HFF-Myc (cell line): ENCODE measurements at regions not wholly inside any gene's neighbourhood (a gene's known extent, or its start where the extent isn't known, plus 50 kb on each side); places are given as distances from the start of the nearest gene placed in this dataset.

Source experiments
- DNase-seq: peaks from one replicate; pipeline ENCODE4 v3.0.0-alpha.2; 2011; ENCODE audit warnings: low read depth; ENCODE audit errors: extremely low read depth
- H3K4me3 ChIP-seq: replicated peaks from 2 replicates; pipeline ENCODE4 v1.5.1; 2011; ENCODE audit warnings: low read depth, mild to moderate bottlenecking, control low read depth, low read length
- TF ChIP-seq, protein P1 (sequence below): IDR thresholded peaks from 2 replicates; pipeline ENCODE4 v1.5.1; 2012; ENCODE audit warnings: mild to moderate bottlenecking, low read depth, low read length, control low read depth; ENCODE audit errors: missing control alignments

DNA sequence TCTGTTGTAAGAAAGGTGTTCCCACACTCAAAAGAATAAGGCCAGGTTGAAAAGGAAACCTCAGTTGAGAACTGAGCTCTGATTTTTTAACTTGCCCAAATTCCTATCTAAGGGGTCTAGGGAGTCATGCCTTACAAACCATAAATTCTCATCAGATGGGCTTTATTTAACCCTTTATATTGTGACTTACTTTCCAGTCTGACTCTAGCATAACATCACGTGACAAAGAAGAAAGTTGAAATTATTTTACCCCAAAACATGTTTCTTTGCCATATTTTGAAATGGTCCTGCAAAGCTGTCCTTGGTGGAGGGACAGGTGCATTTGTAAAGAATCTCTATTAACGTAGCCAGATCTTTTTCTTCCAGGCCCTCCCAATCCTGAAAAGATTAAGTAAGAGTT is 411.7 kb downstream of the GALC start:
- DNase-seq = no peak
- no peak overlapping the region for H3K4me3 ChIP-seq
- TF ChIP-seq, protein P1, sequence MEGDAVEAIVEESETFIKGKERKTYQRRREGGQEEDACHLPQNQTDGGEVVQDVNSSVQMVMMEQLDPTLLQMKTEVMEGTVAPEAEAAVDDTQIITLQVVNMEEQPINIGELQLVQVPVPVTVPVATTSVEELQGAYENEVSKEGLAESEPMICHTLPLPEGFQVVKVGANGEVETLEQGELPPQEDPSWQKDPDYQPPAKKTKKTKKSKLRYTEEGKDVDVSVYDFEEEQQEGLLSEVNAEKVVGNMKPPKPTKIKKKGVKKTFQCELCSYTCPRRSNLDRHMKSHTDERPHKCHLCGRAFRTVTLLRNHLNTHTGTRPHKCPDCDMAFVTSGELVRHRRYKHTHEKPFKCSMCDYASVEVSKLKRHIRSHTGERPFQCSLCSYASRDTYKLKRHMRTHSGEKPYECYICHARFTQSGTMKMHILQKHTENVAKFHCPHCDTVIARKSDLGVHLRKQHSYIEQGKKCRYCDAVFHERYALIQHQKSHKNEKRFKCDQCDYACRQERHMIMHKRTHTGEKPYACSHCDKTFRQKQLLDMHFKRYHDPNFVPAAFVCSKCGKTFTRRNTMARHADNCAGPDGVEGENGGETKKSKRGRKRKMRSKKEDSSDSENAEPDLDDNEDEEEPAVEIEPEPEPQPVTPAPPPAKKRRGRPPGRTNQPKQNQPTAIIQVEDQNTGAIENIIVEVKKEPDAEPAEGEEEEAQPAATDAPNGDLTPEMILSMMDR = no peak

DNA sequence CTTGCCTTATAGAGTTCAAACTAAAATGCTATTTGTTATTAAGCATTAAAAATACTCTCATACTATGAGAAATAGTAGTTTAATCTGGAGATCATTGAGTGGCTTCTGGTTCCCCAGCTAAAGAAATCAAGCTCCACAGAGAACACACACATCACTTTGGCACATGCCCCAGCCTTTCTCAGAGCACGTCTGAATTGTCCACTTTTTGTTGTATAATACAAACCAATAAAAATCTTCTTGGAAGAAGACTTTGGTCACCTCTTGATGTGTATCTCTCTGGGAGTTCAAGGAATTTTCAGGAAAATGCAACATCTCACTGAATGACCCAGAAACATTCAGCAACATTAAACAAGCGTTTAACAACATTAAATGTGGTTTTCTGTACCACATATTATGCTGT is 413.9 kb downstream of the GALC start:
- no peak for DNase-seq
- TF ChIP-seq, protein P1 = no peak
- no peak overlapping the region for H3K4me3 ChIP-seq

DNA sequence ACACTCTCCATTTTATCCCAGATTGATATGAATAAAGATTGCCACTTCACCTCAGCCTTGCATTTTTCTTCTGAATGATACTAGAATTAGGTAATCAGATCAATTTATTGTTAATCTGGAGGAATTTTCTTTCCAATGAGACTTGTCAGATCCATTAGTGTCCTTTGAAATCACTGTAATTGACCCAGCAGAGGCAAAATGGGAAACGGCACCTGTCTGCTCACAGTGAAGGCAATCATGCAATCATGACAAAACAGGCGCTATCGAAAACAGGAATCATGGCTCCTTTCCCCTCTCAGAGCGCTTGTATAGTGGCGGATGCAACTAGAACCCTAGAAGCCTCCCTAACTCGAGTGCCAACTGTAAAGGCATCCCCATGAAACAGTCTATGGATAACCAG is 417.6 kb downstream of the GALC start:
- no peak for DNase-seq
- TF ChIP-seq, protein P1 = no peak
- no peak overlapping the region for H3K4me3 ChIP-seq

DNA sequence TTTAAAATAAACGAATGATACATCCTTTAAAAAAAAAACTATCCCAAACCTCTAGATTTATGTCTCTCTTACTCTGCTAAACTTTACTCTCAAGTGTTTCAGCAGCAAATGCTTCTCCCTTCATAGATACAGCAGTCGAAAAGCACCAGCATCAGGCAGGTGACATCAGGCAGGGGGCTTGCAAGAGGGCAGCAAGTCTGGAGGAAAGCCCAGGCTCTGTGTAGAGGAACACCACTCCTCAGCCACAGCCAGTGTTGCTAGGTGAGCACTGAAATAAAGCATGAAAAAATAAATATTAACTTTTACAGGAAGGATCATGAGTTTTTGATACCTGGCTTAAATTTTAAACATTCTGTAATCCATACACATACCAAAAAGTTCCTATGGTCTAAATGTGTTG is 419.4 kb downstream of the GALC start:
- TF ChIP-seq, protein P1 = no peak
- DNase-seq = no peak
- no peak overlapping the region for H3K4me3 ChIP-seq

DNA sequence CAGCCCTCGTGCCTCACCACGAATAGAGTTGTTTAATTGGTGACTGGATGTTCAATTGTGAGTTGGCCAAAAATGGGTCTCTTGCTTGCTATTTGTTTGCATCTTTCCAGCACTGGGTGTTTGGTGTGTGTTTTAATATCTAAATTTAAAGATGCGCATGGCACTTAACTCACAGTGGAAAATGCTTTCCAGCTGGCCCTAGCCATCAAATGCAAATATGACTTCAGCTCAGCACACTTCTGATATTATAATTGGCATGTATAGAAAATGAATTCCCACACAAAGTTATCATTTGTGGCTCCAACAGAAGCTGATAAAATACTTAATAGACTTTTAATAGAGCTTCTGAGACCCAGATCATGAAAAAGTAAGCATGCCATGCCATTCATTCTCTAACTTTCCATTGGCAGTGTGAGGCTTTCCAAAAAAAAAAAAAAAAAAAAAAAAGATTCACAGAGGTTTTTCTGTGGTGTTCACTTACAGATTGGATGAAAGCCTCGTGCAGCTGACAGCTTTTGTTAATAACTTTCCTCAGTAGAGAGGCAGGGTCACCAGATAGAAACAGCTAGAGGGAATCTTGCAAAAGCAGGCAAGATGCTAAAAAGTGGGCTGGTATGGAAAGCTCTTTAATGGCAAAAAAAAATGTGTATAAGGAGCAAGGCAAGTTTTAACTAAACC is 425.2 kb downstream of the GALC start:
- TF ChIP-seq, protein P1 = no peak
- H3K4me3 ChIP-seq = no peak overlapping the region
- DNase-seq = no peak

DNA sequence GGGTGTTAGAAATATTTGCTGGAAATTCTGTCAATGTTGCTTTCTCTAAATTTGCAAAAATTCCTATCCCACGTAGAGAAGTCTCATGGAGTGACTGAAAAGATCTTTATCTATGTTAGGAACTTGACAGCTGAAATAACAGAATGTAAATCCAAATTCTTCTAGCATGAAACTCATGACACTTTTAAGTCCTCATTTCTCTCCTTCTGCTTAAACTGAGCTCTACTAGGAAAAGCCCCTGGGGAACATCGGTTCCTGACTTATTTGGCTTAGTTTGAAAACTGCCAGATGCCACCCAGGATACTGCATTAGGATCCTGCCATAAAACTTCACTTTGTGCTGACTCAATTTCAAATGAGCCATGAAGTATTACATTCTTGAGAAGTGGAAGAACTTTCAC is 426.0 kb downstream of the GALC start:
- peak; percentile 2 for DNase-seq
- H3K4me3 ChIP-seq = no peak overlapping the region
- TF ChIP-seq, protein P1 = no peak

DNA sequence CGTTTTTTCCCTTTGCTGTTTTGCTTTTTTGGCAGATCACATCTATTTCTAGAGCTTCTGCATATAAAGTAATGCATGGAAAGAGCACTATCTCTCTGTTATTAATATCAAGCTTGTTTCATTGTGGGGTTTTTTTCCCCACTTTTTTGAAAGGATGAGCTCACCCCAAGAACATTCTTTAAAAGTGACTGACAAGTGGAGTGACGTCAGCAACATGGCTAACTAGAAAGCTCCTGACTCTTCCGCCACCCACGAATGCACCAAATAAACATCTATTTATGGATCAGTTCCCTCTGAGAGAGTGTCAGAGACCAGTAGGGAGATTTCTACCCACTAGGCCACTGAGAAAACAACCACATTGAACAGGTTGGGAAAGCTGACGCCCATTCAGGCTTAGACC is 445.4 kb downstream of the GALC start:
- no peak overlapping the region for H3K4me3 ChIP-seq
- no peak for DNase-seq
- TF ChIP-seq, protein P1 = no peak
